Putamen (tissue), 1 donor: ENCODE measurements at regions not wholly inside any gene's neighbourhood (a gene's known extent, or its start where the extent isn't known, plus 50 kb on each side); places are given as distances from the start of the nearest gene placed in this dataset.

ENCODE experiments used
- DNase-seq: peaks from one replicate; pipeline ENCODE4 v3.0.0-alpha.2; 2016; ENCODE audit warnings: low spot score

DNA sequence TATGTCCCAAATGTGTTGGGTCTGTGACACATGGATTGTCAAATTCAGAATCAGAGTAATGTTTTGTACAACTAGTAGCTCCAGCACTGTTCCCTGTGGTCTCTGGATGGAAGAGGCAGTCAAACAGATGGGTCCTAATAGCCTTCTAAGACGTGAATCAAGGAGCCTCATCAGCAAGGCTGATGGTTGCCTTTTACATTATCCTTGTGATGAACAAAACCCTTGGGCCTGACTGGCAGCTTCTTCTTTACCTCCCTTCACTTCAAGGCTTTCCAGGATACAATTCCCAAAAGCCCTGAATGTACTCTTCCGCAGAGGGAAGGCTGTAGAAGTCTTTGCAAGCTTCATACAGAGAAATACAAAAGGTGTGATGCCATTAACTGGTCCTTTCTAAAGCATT is 633.3 kb downstream of the USP25 start:
- no peak for DNase-seq

DNA sequence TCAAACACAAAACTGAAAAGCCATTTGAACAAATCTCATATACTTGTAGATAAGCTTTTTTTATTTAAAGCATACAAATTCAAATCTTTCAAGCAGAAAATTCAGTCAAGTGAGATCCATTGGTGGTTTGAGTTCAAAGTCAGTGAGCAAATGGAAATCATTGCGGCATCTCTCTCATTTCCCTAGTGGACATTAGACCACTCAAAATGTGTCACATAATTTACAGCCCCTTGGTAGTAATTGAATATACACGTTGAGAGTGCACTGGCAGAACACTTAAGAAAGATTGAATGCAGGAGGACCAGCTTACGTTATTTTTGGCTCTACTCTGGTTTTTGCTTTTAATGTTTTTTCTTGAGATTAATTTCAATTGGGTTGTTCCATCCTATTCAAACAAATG is 633.7 kb downstream of the USP25 start:
- DNase-seq = no peak

DNA sequence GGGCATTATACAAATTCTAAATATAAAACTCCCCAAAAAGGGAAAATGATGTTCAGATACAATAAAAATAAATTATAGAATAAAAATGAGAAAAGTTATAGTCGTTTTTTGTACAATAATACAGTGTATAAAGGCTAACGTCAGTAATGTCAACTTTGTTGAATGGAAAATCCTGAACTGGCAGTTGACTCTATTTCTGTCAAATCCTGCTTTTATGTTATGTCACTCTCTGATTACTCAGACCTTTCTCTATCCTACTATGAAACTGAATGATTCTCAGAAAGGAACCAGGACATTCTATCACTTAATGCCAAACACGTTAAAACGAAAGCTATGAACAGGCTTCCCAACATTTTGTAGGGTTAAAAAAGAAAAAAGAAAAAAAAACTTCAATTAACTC is 636.4 kb downstream of the USP25 start:
- no peak for DNase-seq

DNA sequence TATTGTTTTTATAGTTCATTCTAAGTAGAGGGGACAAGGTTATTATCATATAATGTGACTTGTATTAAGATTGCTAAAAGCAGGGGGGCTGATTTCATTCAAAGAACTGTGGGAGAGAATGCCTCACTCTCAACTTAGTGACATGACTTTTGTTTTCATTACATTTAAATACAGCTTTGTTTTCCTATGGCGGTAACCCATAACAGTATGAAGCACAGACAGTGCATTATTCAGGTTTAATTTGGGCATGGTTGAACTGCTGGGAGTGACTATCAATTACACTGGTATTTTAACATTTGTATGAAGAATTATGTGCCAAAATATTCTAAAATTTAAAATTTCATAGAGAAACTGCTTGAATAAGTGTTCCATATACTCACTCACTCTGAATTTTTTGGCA is 637.3 kb downstream of the USP25 start:
- DNase-seq = no peak

DNA sequence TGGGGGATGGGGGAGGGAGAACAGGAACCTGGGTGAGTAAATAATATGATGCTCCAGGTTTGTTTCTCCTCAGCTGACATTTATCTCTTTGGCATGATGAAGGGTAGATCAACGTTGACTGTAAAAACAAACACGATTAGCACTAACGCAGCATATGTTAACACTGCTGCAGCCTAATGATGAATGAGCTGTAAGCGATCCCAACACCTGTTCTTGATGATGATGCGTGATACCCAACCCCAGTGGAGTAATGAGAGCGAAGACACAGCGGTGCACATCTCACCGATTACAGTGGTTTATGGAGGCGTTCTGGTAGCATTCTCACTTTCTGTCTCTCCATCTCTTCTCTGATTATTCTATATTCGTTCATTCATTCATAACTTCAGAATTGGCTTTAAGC is 640.4 kb downstream of the USP25 start:
- no peak for DNase-seq

DNA sequence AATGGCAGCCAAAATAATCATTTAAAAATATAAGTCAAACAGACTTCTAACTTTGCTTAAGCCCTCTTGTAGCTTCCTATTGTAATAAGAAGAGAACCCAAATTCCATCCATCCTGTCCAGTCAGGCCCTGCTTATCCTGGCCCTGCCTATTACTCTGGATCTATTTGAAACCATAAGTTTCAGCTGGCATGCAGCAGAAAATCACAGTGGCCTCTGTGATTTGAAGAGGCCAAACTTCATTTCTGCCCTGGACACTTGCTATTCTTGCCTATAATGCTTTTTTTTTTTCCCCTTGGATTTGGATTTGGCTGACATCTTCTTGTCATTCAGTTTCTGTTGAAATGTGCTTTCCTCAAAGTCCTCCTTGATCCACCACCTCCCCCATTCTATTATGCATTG is 642.8 kb downstream of the USP25 start:
- peak; percentile 7 for DNase-seq

DNA sequence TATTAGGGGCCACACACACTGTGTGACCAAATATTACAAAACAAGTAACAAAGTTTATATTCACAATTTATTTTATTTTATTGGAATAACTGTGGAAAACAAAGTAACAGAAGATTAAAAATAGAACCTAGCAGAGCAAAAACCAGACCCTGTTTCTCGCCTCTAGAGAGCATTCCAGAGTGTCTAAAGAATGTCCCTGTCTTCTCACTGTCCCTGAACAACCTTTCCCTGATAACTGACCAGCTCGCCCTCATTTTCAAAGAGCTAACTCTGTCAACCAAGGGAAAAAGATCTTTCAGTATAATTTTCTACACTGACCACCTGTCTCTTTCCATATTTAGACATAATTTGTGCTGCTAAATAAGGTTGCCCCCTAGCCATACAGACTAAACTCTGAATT is 646.9 kb downstream of the USP25 start:
- no peak for DNase-seq

DNA sequence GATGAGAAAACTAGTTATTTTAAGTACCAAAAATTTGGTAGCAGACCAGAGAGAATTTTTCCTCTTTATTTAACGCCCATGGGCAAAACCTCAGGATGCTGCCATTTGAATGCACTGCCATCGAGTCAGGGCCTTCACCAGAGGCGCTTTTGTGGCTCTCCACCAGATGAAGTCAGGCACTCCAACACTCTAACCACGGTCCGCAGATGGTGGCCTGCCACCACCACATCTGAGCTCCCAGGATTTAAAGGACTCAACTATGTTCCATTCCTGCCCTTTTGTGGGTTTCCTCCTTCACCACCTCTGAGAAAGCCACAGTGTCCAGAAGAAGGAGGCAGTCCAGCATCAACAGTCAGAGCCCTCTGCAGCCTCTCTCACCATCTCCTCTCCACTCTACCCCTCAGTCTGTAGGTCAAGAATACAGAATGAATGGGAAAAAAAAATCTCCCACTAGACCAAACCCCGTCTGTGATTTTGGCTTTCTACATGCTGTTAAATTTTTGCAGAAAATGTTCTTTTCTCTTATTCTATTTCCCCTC is 647.4 kb downstream of the USP25 start:
- DNase-seq = no peak

DNA sequence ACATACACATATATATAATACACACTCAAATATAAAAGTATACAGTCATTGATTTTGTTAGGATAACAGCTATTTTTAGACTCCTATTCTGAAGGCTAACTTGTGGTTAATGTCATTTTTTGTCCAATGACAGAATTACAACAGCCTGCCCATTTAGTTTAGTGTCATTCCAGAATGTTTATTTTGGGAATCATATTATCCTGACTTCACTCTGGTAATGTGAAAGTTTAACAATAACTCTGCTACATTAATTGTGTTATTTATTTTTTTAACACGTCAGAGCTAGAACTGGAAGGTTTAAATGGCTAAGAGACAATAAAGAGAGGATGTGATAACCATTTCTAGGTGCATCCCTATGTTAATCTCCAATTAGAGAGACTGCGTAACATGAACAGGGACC is 648.1 kb downstream of the USP25 start:
- no peak for DNase-seq

DNA sequence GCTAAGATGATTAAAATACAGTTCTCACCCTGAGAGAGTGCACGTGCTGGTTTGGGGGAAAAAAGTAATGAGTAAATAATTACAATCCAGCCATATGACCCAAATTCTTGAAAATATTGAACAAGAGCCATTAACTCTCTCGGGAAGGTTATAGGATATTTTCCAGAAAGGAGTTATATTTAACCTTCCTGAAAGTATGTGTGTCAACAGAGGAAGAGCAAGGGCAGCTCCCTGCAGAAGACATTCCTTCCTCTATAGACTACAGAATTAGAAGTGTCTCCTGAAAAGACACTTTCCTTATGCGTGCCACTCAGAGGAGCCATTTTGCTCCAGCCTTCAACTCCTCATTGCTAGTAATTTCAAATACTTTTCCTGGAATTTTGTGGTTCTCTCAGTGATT is 648.7 kb downstream of the USP25 start:
- no peak for DNase-seq

DNA sequence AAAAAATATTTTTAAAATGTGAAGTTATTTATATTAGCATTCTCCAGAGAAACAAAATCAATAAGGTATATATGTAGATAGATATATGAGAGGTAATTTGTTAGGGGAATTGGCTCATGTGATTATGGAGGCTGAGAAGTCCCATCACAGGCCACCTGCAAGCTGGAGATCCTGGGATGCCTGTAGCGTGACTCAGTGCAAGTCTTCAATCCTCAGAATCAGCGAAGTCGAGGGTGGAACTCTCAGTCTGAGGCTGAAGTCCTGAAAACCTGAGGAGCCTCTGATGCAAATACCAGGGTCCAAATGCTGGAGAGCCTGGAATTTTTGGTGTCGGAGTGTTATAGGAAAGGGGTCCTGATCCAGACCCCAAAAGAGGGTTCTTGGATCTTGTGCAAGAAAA is 658.5 kb downstream of the USP25 start:
- DNase-seq = no peak

DNA sequence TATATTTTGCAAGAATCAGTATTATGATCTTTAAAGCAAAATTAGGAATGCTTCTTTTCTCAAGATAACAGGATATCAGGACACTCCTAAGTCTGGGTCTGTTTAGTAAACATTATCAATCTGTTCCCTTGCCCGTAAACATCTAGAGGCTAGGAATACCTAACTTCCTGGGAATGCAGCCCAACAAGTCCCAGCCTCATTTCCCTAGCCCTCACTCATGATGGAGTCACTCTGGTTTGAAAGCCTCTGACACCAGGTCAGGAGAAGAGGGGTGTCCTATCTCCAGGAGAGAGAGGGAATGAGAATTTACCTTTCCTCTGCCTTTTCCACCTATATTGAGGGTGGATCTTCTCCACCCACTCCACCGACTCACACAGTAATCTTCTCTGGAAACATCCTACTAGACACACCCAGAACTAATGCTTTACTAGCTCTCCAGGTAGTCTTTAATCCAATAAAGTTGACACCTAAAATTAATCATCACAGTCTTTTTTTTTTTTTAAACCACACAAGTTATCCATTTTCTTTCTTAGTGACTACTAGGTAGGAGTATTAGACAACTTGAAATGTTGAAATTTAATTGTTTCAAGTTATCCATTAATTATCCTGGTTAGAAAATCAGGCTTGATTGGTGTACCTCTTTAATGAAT is 659.3 kb downstream of the USP25 start:
- DNase-seq = no peak

DNA sequence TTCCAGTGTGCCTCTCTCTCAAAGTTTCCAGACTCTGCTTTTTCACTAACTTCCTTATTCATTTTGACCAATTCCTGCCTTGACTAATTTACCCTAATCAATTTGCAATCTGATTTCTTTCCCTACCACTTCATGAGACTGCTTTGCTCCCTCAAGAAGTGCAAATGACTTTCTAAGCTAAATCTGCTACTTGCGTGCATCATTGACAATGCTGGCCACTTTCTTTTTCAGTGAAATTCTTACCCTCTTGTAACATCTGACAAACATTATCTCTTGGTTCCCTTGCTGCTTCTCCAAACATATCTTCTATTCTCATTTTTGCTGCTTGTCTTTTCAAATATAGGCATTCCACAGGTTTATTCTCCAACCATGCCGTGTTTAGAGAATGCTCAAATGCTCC is 659.9 kb downstream of the USP25 start:
- DNase-seq = no peak

DNA sequence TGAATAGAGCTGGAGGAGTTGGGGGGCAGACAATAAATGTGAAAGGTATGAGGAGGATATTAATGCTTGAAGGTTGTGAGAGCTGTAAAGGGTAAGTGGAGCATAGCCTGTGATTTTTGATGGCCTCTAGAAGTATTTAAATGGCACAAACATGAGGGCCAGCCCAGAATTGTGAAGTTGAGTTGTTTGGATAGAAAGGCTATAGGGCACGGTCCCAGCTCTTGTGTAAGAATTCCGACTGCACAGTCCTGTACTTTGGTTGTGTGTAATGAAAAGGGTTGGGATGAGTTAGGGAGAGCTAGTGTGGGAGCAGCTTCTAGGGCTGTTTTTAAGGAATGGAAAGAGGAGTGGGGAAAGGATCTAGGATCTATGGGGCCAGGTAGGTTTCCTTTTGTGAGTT is 665.5 kb downstream of the USP25 start:
- DNase-seq = no peak

DNA sequence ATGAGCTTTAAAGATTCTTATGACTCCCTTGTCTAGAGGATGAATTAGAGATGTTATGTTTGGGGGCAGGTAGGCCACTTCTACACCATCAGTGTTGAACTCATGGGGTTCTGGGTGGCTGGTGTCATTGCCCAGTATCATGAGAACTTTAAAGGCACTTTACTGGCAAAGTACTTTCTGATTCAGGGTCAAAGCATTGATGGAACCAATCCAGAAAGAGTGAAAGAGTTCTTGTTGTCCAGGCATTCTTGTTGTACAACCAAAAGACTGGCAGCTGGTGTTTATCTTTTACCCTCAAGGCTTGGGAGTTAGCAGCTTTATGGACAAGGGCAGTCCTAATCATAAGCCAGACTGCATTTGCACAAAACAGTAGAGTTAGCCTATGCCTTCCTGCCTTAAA is 673.0 kb downstream of the USP25 start:
- peak; percentile 21 for DNase-seq

DNA sequence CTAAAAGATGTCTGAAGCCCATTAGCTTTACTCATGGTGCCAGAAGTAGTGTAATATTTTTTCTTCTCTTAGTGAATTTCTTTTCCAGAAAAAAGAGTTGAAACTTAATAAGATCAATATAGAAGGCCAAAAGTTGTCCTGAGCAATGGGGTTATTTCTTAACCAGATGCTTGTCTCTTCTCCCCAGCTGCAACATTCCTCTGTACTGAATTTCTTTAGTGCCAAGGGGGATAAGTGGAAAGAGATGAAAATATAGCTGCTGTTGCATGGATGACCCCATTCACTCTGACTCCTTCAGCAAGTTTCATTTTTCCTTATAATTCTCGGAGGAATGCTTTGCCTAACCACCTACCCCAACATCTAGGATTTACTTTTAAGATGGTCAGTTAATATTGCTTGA is 675.0 kb downstream of the USP25 start:
- no peak for DNase-seq

DNA sequence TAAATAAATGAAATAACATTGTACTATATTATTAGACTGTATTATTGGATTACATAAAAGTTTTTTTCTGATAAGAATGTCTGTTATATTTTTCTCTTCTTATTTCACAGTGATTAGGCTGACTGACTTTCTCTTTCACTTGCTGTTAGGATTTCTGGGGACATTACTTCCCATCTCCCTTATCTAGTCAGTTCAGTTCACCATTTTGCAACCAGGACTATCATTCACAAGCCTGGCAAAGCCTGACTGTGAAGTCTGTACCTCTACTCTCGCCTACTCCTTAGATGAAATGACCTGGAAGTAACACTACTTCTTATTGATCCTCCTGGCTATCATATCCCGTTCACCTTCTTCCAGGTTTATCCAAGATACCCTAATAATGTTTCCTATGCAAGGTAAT is 676.6 kb downstream of the USP25 start:
- DNase-seq = no peak

DNA sequence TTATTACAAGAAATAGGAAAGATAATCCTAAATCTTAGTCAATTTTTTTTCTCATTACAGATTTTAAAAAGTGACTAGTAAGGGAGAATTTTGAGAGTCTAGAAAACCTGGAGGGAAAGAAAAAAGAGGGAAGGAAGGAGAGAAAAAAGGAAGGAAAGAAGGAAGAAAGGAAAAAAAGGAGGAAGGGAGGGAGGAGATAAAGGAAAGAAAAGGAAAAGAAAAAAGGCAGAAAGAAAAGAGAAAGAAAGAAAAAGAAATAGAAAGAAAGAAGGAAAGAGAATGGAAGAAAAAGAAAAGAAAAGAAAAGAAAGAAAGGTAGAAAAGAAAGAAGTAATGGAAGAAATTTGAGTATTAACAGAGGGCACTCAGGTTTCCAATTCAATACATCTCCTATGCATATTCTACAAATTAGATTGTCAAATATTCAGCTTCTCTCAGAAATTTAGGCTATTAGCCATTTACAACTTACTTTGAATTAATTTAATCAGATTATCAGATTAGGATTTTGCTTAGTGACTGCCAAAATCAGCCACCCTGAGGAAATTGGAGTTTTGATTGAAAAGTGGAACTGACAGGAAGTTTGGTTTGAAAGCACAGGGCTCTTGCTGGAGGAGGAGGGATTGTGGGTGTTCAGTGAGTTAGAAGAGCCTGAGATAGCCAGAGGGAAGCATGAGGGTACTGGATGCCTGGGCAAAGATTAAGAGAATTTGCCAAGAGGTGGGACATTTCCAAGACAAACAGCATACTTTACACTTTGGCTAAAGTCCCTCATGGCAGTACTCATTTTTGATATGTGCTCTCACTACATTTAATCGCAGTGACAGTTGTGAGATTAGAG is 677.8 kb downstream of the USP25 start:
- no peak for DNase-seq

DNA sequence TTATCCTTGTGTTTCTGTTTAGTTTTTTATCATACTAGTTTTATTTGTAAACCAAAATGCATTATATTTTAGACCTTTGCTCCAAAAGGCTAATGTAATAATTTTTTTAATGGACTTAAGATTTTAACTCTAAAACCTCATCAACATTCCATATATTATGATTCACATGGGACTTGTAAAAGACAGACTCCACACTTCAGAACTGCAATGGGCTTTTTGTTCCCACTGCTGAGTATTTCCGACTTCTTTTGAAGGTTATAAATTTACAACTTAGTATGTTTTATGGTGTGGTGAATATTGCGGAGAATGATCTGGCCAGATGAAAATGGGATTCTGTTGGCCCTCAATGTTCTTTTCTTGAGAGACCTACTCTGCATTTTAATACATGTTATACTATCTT is 678.5 kb downstream of the USP25 start:
- DNase-seq = no peak

DNA sequence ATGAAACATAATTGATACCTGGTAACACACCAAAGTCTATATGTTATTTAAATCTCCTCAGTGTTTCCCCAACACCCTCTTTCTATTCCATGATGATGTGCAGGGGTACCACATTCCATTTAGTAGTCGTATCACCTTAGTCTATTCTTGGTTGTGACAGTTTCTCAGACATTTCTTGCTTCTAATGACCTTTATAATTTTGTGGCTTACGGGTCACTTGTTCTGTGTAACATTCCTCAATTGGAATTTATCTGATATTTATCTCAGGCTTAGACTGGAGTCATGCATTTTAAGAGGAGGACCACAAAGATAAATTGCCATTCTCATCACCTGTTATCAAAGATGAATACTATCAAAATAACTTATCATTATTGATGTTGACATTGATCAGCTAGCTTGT is 679.6 kb downstream of the USP25 start:
- no peak for DNase-seq

DNA sequence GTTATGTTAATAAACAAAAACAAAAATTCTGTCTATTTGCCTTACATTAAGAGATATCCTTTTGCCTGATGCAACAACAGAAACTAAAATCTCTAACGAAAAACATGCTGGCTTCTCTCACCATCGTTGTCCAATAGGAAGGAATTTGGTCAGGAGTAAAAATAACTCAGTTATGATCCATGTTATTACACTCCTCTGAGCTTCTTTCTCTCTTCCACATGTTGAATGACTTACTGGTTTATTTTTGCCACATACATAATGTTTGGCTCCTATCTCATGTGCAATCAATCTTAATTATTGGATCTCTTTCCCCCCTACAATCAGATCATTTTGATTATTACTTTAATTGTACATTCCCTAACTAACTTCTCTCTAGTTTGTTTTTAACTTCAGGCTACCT is 688.4 kb downstream of the USP25 start:
- DNase-seq = no peak

DNA sequence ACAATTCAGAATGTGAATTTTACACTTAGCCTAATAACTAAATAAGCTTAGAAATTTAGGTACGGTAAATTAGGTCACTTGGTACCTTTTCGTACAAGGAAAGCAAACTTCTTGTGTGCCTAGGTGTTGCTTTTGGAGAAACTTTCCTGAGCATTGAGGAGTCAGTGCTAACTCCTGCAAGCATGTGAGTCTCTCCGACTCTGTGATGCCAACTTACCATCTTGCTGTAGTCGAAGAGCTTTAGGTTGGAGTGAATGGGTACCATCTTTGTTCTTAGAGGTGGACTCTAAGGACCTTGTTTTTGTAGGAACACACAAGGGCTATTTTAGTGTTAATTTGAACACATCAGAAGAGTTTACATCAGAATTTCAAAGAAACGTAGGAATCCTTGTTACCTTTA is 688.9 kb downstream of the USP25 start:
- DNase-seq = no peak

DNA sequence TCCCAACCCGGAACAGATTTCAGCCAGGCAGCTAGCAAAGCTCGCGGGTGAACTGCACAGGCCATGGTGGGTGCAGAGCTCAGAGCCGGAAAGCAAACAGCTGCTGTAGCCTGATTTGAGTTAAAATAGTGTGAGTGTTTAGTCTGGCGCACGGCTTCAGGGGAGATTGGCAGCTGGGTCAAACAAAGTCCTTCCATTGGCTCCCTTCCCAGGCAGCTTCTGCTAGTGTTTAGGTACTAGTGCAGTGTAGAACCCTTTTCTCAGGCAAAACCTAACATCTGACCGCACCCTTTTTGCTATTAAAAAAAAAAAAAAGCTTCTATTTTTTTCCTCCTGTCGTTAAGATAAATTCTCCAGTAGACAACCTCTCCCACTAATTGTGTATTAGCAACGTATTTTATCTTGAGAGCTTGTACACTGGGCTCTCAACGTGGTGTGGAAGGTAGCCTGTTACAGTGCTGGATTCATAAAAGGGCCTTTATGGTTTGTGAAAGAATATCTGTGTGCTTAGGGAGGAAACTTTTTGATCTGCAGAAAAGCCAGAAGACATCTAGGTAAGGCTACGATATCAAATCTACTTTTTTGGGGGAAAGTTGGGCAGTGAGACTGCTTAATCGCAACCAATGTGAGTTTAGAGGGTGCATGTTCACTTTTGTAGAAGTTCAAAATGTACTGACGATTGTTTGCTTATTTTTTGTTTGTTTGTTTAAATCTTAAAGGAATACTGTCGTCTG is 689.6 kb downstream of the USP25 start:
- DNase-seq = peak; percentile 68
